Gastroesophageal sphincter (tissue), 4 donors: ENCODE measurements at regions not wholly inside any gene's neighbourhood (a gene's known extent, or its start where the extent isn't known, plus 50 kb on each side); places are given as distances from the start of the nearest gene placed in this dataset.

Source experiments
- ATAC-seq: fragments of 150-250 bp; one replicate; pipeline ENCODE4 v1.9.1; 2016; ENCODE audit warnings: mild to moderate bottlenecking, moderate library complexity
- H3K27ac ChIP-seq, 4 donors: fragments of 200-600 bp; sonication (generic) in 3 of 4; 1 replicate in 3 of 4; 2 replicates in 1 of 4; pipeline ENCODE4 v1.5.1; 2016 to 2019
- H3K27me3 ChIP-seq: fragments of 200-600 bp; sonication (generic); one replicate; pipeline ENCODE4 v1.5.1; 2019
- H3K36me3 ChIP-seq, 2 donors: fragments of 200-600 bp; sonication (generic); one replicate each; pipeline ENCODE4 v1.5.1; 2019; ENCODE audit warnings: control low read depth in 1 of 2
- H3K4me1 ChIP-seq, 3 donors: fragments of 200-600 bp; sonication (generic); 1 replicate in 2 of 3; 2 replicates in 1 of 3; pipeline ENCODE4 v1.5.1; 2016 to 2019; ENCODE audit warnings: control low read depth in 2 of 3
- H3K4me3 ChIP-seq, 2 donors: fragments of 200-600 bp; sonication (generic); one replicate each; pipeline ENCODE4 v1.5.1; 2019; ENCODE audit warnings: mild to moderate bottlenecking in 1 of 2, moderate library complexity in 1 of 2
- H3K9me3 ChIP-seq, 3 donors: fragments of 200-600 bp; sonication (generic); one replicate each; pipeline ENCODE4 v1.5.1; 2017 to 2019; ENCODE audit warnings: control low read depth in 2 of 3
- CTCF ChIP-seq, 4 experiments: fragments of 200-600 bp in 2 of 4; fragments of 450-650 bp in 2 of 4; sonication (generic) in 1 of 4; IDR thresholded peaks; one replicate each; pipeline ENCODE4 v1.5.1; 2017 to 2019; ENCODE audit warnings: antibody characterized with exemption in 4 of 4, mild to moderate bottlenecking in 2 of 4, moderate library complexity in 2 of 4
- EP300 ChIP-seq: sonication (generic); formaldehyde crosslinking; IDR thresholded peaks from one replicate; pipeline ENCODE4 v1.6.1; 2017; ENCODE audit warnings: antibody characterized with exemption, mild to moderate bottlenecking
- POLR2A ChIP-seq, 2 donors: fragments of 450-650 bp; IDR thresholded peaks; one replicate each; pipeline ENCODE4 v1.6.1; 2017; ENCODE audit warnings: antibody characterized with exemption in 2 of 2, mild to moderate bottlenecking in 2 of 2, moderate library complexity in 1 of 2
- POLR2AphosphoS5 ChIP-seq: sonication (generic); formaldehyde crosslinking; IDR thresholded peaks from one replicate; pipeline ENCODE4 v1.6.1; 2017; ENCODE audit warnings: antibody characterized with exemption
- WGBS, 2 donors: methylation state at CpG; one replicate each; pipeline ENCODE4 v1.1.5; 2018; ENCODE audit warnings: low coverage in 1 of 2; 5-methylcytosine and 5-hydroxymethylcytosine counted together

- Histone ChIP-seq H3K4me1 (no peaks in the 10 kb centered on the region), H3K36me3 (no peaks in the 10 kb centered on the region), H3K4me3 (no peak overlapping the region), H3K27ac (no peak overlapping the region), H3K27me3 (no peaks in the 10 kb centered on the region), H3K9me3 (peaks cover 0 to 16% (median 0%) of the 10 kb centered on the region in 3 donors)
- ATAC-seq: no peak
- 60 to 98% methylated on average over 1 to 2 of the region's 2 CpGs for WGBS, 2 donors
- TF ChIP-seq EP300 (no peak), POLR2A (IDR thresholded peaks at IDR 0.05) (no peak), POLR2AphosphoS5 (no peak), CTCF (IDR thresholded peaks at IDR 0.05) (no peak)
Measured at GRCh38 chr16:61074324-61074723, 961.9 kb downstream of the CDH8 start.

- Histone ChIP-seq H3K4me1 (no peaks in the 10 kb centered on the region), H3K4me3 (no peak overlapping the region), H3K27ac (no peak overlapping the region), H3K36me3 (no peaks in the 10 kb centered on the region), H3K27me3 (no peaks in the 10 kb centered on the region), H3K9me3 (no peaks in the 10 kb centered on the region)
- WGBS, 2 donors: 69 to 93% methylated on average over 1 of the region's 1 CpG
- no peak for ATAC-seq
- TF ChIP-seq EP300: no peak
- TF ChIP-seq CTCF (IDR thresholded peaks at IDR 0.05): no peak
Measured at GRCh38 chr16:61057635-61058034, 978.6 kb downstream of the CDH8 start.

DNA sequence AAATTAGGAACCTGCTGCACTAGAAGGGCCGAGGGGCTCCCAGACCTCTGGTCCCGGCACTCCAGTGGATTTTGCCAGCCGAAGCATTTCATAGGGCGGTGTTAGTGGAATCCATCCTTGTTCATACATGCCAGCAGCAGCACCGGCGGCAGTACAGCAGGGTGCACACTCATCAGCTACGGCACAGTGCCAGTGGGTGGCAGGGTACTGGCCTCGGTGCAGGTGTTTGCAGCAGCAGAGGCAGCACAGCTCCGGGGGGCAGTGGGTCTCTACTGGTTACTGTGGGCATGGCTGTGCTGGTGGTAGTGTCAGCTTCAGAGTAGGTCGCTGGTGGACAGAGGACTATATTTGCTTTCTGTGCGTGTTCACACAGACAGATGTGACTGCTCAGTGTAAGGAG is 985.7 kb downstream of the CDH8 start:
- WGBS, 2 donors: no CpG with 5 or more reads among the region's 11 CpGs
- no peak for ATAC-seq

GRCh38 chr16:61045931-61046330 is 990.3 kb downstream of the CDH8 start:
- no peak for ATAC-seq
- peaks cover 7% of the 10 kb centered on the region for H3K27me3 ChIP-seq
- TF ChIP-seq POLR2A (IDR thresholded peaks at IDR 0.05) (no peak), POLR2AphosphoS5 (no peak), CTCF (IDR thresholded peaks at IDR 0.05) (no peak), EP300 (no peak)
- no peaks in the 10 kb centered on the region for H3K36me3 ChIP-seq
- WGBS, 2 donors: 32 to 55% methylated on average over 4 of the region's 4 CpGs
- no peaks in the 10 kb centered on the region for H3K4me1 ChIP-seq
- no peaks in the 10 kb centered on the region for H3K9me3 ChIP-seq
- no peak overlapping the region for H3K27ac ChIP-seq
- no peak overlapping the region for H3K4me3 ChIP-seq

More for the DNA sequence above, 985.7 kb downstream of the CDH8 start:
- Histone ChIP-seq H3K36me3 (no peaks in the 10 kb centered on the region), H3K27ac (no peak overlapping the region), H3K27me3 (peaks cover 7% of the 10 kb centered on the region), H3K9me3 (no peaks in the 10 kb centered on the region), H3K4me3 (no peak overlapping the region), H3K4me1 (no peaks in the 10 kb centered on the region)
- TF ChIP-seq POLR2AphosphoS5: no peak
- TF ChIP-seq EP300: no peak
- no peak for TF ChIP-seq CTCF (IDR thresholded peaks at IDR 0.05)
- TF ChIP-seq POLR2A (IDR thresholded peaks at IDR 0.05): no peak

- Histone ChIP-seq H3K36me3 (no peaks in the 10 kb centered on the region), H3K27ac (no peak overlapping the region)
- 33 to 57% methylated on average over 1 to 3 of the region's 3 CpGs for WGBS, 2 donors
Measured at GRCh38 chr16:61042737-61043136, 993.5 kb downstream of the CDH8 start.

More at GRCh38 chr16:61042737-61043136, 993.5 kb downstream of the CDH8 start:
- TF ChIP-seq POLR2A (IDR thresholded peaks at IDR 0.05): no peak
- no peak for TF ChIP-seq EP300
- no peak for TF ChIP-seq POLR2AphosphoS5
- TF ChIP-seq CTCF (IDR thresholded peaks at IDR 0.05): no peak
- Histone ChIP-seq H3K9me3 (no peaks in the 10 kb centered on the region), H3K4me1 (no peaks in the 10 kb centered on the region), H3K4me3 (no peak overlapping the region), H3K27me3 (no peaks in the 10 kb centered on the region)
- ATAC-seq: no peak
